ENCODE measurements at regions not wholly inside any gene's neighbourhood (a gene's known extent, or its start where the extent isn't known, plus 50 kb on each side); places are given as distances from the start of the nearest gene placed in this dataset.

- no peak for TF ChIP-seq CTCF (IDR thresholded peaks at IDR 0.05; ENCODE audit: low read depth, low read length)
- TF ChIP-seq EZH2phosphoT487 (IDR thresholded peaks at IDR 0.05; ENCODE audit: low read depth): no peak
Observed at GRCh38 chr17:68682903-68683302, 81.7 kb upstream of the FAM20A start.

Data from OCI-LY3 (cell line).